ENCODE measurements at regions not wholly inside any gene's neighbourhood (a gene's known extent, or its start where the extent isn't known, plus 50 kb on each side); places are given as distances from the start of the nearest gene placed in this dataset.
"Not testable (repeated sequence)": the region's sequence is repeated elsewhere in the genome, so short reads cannot be mapped to it uniquely, and the experiment has no call there.

- no peak for DNase-seq
Measured at GRCh38 chr12:32010631-32011336, 51.6 kb downstream of the RESF1 start.

GRCh38 chr12:32012249-32012785 is 53.1 kb downstream of the RESF1 start:
- DNase-seq = no peak

GRCh38 chr12:32015036-32015435 is 55.8 kb downstream of the RESF1 start:
- DNase-seq = no peak

GRCh38 chr12:32016680-32017482 is 57.7 kb downstream of the RESF1 start:
- DNase-seq = no peak

- no peak for DNase-seq
Measured at GRCh38 chr12:32021346-32021773, 62.1 kb downstream of the RESF1 start.

- DNase-seq = not testable (repeated sequence)
Measured at GRCh38 chr12:32022387-32022786, 63.2 kb downstream of the RESF1 start.

- not testable (repeated sequence) for DNase-seq
Measured at GRCh38 chr12:32023861-32024260, 64.6 kb downstream of the RESF1 start.

GRCh38 chr12:32024884-32025592 is 65.8 kb downstream of the RESF1 start:
- DNase-seq = no peak

- DNase-seq = no peak
Measured at GRCh38 chr12:32025906-32026305, 66.7 kb downstream of the RESF1 start.

GRCh38 chr12:32027684-32028365 is 68.6 kb downstream of the RESF1 start:
- no peak for DNase-seq

- DNase-seq = no peak
Measured at GRCh38 chr12:32030151-32030550, 70.9 kb downstream of the RESF1 start.

- no peak for DNase-seq
Measured at GRCh38 chr12:32030676-32031075, 71.5 kb downstream of the RESF1 start.

- DNase-seq = no peak
Measured at GRCh38 chr12:32031109-32031508, 71.9 kb downstream of the RESF1 start.

GRCh38 chr12:32032205-32032810 is 73.1 kb downstream of the RESF1 start:
- no peak for DNase-seq

GRCh38 chr12:32033406-32033805 is 73.2 kb upstream of the BICD1 start:
- no peak for DNase-seq

GRCh38 chr12:32034045-32034444 is 72.6 kb upstream of the BICD1 start:
- no peak for DNase-seq

- no peak for DNase-seq
Measured at GRCh38 chr12:32036477-32037263, 70.0 kb upstream of the BICD1 start.

- DNase-seq = peak; percentile 5 to 44
Measured at GRCh38 chr12:32039347-32039746, 67.3 kb upstream of the BICD1 start.

GRCh38 chr12:32039917-32040575 is 66.6 kb upstream of the BICD1 start:
- DNase-seq = no peak

GRCh38 chr12:32043928-32044549 is 62.6 kb upstream of the BICD1 start:
- DNase-seq = no peak
